Fibroblast of pulmonary artery (primary cell): ENCODE measurements at regions not wholly inside any gene's neighbourhood (a gene's known extent, or its start where the extent isn't known, plus 50 kb on each side); places are given as distances from the start of the nearest gene placed in this dataset.
"Not testable (repeated sequence)": the region's sequence is repeated elsewhere in the genome, so short reads cannot be mapped to it uniquely, and the experiment has no call there.

Experiments
- DNase-seq: peaks from one replicate; pipeline ENCODE4 v3.0.0-alpha.2; 2010; ENCODE audit warnings: low read depth
- H3K4me3 ChIP-seq: replicated peaks from 2 replicates; pipeline ENCODE4 v1.5.1; 2011; ENCODE audit warnings: low read depth, mild to moderate bottlenecking, control low read depth, low read length, moderate library complexity
- TF ChIP-seq, protein P1 (sequence below): IDR thresholded peaks from 2 replicates; pipeline ENCODE4 v1.5.1; 2011; ENCODE audit warnings: mild to moderate bottlenecking, control low read depth, low read length, inconsistent platforms; ENCODE audit errors: missing control alignments

DNA sequence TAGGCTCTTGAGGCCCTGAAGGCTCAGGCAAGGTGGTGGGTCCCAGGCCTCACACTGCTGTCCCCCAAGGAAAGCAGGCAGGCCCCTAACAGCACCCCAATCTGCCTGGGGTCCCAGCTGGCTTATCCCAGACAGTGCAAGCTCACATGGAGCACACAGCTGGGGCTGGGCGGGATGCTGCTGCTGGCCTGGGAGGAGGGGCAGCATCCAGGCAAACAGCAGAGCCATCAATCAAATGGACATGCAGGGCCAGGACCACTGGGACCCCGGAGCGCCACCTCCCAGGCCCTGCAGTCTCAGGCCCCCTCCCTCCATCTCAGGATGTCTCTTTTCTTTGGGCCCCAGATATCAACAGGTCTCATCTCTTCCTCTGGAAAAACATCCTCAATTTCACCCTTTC, 140.3 kb downstream of the BRD1 start:
- H3K4me3 ChIP-seq, result no peak overlapping the region
- DNase-seq, result no peak
- TF ChIP-seq, protein P1, sequence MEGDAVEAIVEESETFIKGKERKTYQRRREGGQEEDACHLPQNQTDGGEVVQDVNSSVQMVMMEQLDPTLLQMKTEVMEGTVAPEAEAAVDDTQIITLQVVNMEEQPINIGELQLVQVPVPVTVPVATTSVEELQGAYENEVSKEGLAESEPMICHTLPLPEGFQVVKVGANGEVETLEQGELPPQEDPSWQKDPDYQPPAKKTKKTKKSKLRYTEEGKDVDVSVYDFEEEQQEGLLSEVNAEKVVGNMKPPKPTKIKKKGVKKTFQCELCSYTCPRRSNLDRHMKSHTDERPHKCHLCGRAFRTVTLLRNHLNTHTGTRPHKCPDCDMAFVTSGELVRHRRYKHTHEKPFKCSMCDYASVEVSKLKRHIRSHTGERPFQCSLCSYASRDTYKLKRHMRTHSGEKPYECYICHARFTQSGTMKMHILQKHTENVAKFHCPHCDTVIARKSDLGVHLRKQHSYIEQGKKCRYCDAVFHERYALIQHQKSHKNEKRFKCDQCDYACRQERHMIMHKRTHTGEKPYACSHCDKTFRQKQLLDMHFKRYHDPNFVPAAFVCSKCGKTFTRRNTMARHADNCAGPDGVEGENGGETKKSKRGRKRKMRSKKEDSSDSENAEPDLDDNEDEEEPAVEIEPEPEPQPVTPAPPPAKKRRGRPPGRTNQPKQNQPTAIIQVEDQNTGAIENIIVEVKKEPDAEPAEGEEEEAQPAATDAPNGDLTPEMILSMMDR, result no peak

DNA sequence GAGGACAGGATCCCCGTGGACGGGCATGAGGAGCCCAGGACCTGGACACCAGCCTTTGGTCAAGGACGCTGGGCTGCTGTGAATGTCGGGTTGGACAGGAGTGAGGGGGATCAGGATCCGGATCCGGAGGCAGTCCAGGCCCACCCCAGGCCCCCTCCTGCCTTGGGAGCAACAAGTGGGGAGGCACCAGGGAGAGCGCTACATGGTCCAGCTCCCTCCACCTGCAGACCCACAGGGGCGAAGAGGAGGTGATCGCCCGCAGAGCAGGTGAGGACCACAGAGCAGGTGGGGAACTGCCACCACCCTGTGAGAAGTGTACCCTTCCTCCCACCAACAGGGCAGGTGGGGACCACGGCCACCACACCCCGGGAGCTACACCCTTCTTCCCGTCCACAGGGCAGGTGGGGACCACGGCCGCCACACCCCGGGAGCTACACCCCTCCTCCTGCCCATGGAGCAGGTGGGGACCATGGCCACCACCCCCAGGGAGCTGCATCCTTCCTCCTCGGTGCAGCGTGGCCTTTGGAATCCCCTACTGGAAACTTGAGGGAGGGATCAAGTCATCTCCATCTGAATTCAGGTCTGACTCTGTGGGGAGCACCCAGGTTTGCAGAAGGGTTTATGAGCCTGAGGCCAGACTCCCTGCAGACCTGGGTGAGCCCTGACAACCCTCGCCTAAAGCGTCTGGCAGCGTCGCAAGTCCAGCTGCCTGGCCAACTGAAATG, 141.0 kb downstream of the BRD1 start:
- DNase-seq, result no peak
- no peak overlapping the region for H3K4me3 ChIP-seq
- TF ChIP-seq, protein P1, result no peak

DNA sequence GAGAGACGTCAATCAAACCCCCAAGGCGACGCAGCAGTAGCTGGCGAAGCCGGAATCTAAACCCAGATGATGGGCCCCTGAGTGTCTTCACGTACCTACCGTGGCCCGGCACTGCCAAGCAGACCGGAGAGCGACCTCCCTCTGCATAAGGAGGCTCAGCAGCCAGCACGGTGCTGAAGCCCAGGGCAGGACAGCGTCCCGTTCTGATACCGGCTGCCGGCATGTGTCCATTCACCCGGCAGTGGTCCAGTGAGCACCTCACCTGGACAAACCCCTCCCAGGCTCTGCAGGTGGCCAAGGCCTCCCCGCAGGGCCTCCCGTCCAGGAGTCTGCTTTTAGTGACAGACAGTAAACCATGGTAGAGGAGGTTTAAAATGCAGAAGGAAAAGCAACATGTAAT, 142.0 kb downstream of the BRD1 start:
- H3K4me3 ChIP-seq, result no peak overlapping the region
- DNase-seq, result no peak
- TF ChIP-seq, protein P1, result no peak

DNA sequence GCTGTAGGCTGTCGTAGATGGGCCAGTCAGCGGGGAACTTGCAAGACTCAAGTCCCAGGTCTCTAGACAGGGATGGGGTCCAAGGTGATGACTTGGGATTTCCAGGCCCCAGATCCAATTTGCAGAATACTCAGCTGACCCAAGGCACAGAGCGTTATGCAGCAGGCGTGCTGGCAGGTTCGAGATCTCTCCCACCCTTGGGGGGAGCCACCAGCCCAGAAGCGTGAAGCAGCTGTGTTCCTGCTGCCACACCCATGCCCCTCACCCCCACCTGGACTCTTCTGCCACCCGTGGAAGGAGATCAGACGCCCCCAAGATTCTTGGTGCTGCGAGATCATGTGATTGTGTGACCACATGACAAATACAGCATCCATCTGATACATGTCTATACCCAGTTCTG, 142.6 kb downstream of the BRD1 start:
- DNase-seq, result no peak
- TF ChIP-seq, protein P1, result no peak
- H3K4me3 ChIP-seq, result no peak overlapping the region

DNA sequence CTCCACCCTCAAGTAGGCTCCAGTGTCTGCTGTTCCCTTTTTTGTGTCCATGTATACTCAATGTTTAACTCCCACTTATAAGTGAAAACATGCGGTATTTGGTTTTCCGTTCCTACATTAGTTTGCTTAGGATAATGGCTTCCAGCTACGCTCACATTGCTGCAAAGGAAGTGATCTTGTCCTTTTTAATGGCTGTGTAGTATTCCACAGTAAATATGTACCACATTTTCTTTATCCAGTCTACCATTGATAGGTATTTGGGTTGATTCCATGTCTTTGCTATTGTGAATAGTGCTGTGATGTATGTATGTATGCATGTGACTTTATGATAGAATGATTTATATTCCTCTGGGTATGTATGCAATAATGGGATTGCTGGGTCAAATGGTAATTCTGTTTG, 144.6 kb downstream of the BRD1 start:
- TF ChIP-seq, protein P1, result no peak
- H3K4me3 ChIP-seq, result no peak overlapping the region
- no peak for DNase-seq

DNA sequence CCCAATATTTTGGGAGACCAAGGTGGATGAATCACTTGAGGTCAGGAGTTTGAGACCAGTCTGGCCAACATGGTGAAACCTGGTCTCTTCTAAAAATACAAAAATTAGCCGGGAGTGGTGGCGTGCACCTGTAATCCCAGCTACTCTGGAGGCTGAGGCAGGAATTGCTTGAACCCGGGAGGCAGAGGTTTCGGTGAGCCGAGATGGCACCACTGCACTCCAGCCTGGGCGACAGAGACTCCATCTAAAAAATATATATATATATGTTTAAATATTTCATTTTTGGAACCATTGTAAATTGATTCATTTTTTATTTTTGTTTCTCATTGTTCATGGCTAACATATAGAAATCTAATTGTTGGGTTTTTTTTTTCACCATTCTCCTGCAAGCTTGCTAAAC, 146.9 kb downstream of the BRD1 start:
- not testable (repeated sequence) for H3K4me3 ChIP-seq, DNase-seq

DNA sequence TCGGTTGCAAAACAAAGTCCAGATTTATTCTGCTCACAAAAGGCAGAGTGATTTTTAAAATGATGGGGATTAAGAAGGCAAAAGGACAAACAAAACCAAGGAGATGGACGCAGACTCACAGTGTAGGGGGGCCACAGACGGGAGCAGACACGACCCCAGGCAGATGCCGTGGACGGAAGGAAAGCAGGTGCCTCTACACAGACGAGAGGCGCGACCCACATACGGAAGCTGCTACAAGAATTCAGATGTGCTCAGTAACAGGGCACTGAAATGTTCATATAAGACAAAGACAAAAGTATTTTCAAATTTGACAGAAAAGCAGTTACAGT, 148.9 kb downstream of the BRD1 start:
- DNase-seq, result no peak
- TF ChIP-seq, protein P1, result no peak
- H3K4me3 ChIP-seq, result no peak overlapping the region
